ENCODE measurements at regions not wholly inside any gene's neighbourhood (a gene's known extent, or its start where the extent isn't known, plus 50 kb on each side); places are given as distances from the start of the nearest gene placed in this dataset.

- Histone ChIP-seq H3K9me3 (ENCODE audit: low read length) (0 out of 2 replicates have a peak, but pooled peaks cover 6% of the 10 kb centered on the region), H3K36me3 (ENCODE audit: insufficient read depth, low read length) (no peaks in the 10 kb centered on the region), H3K4me3 (ENCODE audit: low read depth, low read length, poor library complexity, severe bottlenecking) (no peak overlapping the region), H3K9me2 (ENCODE audit: insufficient read depth, low read length) (0 out of 2 replicates have a peak, but pooled peaks cover 3% of the 10 kb centered on the region), H3K79me2 (ENCODE audit: insufficient read depth, low read depth, low read length) (no peaks in the 10 kb centered on the region), H3K4me1 (ENCODE audit: insufficient read depth, low read length, poor library complexity, severe bottlenecking) (no peaks in the 10 kb centered on the region), H3K27ac (ENCODE audit: low read depth, low read length, poor library complexity, severe bottlenecking) (no peak overlapping the region), H4K20me1 (ENCODE audit: insufficient read depth, low read length) (no peaks in the 10 kb centered on the region), H2AFZ (ENCODE audit: low read length) (no peak overlapping the region), H3K4me2 (ENCODE audit: low read length) (no peak overlapping the region)
- TF ChIP-seq, protein P1, sequence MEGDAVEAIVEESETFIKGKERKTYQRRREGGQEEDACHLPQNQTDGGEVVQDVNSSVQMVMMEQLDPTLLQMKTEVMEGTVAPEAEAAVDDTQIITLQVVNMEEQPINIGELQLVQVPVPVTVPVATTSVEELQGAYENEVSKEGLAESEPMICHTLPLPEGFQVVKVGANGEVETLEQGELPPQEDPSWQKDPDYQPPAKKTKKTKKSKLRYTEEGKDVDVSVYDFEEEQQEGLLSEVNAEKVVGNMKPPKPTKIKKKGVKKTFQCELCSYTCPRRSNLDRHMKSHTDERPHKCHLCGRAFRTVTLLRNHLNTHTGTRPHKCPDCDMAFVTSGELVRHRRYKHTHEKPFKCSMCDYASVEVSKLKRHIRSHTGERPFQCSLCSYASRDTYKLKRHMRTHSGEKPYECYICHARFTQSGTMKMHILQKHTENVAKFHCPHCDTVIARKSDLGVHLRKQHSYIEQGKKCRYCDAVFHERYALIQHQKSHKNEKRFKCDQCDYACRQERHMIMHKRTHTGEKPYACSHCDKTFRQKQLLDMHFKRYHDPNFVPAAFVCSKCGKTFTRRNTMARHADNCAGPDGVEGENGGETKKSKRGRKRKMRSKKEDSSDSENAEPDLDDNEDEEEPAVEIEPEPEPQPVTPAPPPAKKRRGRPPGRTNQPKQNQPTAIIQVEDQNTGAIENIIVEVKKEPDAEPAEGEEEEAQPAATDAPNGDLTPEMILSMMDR (conservative IDR thresholded peaks at IDR 0.05; ENCODE audit: low read length): no peak
- TF ChIP-seq EZH2phosphoT487 (IDR thresholded peaks at IDR 0.05; ENCODE audit: borderline replicate concordance, low read depth, low read length): no peak
- ChIA-PET CTCF (ENCODE audit: unreplicated experiment) (no interaction called here), POLR2A (no interaction called here)
- BruUV-seq (replicated peaks): no TSS peak
- no peak for DNase-seq (ENCODE audit: low spot score)
- intact Hi-C loops (cut with micrococcal nuclease; ENCODE audit: unreplicated experiment): no loop called here
These were observed 84.8 kb downstream of the OAT start for GRCh38 chr10:124333931-124334330.

GRCh38 chr10:124332426-124332825 is 86.3 kb downstream of the OAT start:
- Histone ChIP-seq H3K9me2 (ENCODE audit: insufficient read depth, low read length) (0 out of 2 replicates have a peak, but pooled peaks cover 3% of the 10 kb centered on the region), H3K9me3 (ENCODE audit: low read length) (0 out of 2 replicates have a peak, but pooled peaks cover 6% of the 10 kb centered on the region), H4K20me1 (ENCODE audit: insufficient read depth, low read length) (no peaks in the 10 kb centered on the region), H3K4me3 (ENCODE audit: low read depth, low read length, poor library complexity, severe bottlenecking) (no peak overlapping the region), H3K27ac (ENCODE audit: low read depth, low read length, poor library complexity, severe bottlenecking) (no peak overlapping the region), H3K4me1 (ENCODE audit: insufficient read depth, low read length, poor library complexity, severe bottlenecking) (no peaks in the 10 kb centered on the region), H2AFZ (ENCODE audit: low read length) (no peak overlapping the region), H3K36me3 (ENCODE audit: insufficient read depth, low read length) (no peaks in the 10 kb centered on the region), H3K79me2 (ENCODE audit: insufficient read depth, low read depth, low read length) (no peaks in the 10 kb centered on the region), H3K4me2 (ENCODE audit: low read length) (no peak overlapping the region)
- ChIA-PET POLR2A (no interaction called here), CTCF (ENCODE audit: unreplicated experiment) (no interaction called here)
- no peak for DNase-seq (ENCODE audit: low spot score)
- TF ChIP-seq, protein P1 (conservative IDR thresholded peaks at IDR 0.05; ENCODE audit: low read length): no peak
- no peak for TF ChIP-seq EZH2phosphoT487 (IDR thresholded peaks at IDR 0.05; ENCODE audit: borderline replicate concordance, low read depth, low read length)
- BruUV-seq (replicated peaks): no TSS peak
- intact Hi-C loops (cut with micrococcal nuclease; ENCODE audit: unreplicated experiment): no loop called here

DNA sequence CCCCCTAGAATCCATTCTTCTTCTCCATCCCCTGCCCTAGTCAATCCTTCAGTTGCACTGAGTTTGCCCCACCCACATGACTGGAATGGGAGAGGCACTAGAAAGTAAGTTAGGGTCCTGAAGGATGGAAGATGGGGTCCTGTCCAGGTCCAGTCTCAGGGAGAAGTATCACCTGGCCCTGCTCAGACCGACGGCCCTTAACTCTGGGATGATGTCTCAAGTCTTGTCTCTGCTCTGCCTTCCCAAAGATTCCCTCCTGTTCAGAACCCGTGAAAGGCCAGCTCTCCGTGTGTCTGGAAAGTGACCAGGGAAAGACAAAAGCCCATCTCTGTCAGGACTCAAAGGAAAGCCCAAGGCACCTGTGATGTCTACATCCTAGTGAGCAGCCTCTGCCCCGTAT is 88.8 kb downstream of the OAT start:
- H3K9me3 ChIP-seq (ENCODE audit: low read length): 0 out of 2 replicates have a peak, but pooled peaks cover 6% of the 10 kb centered on the region
- no peak overlapping the region for H3K4me3 ChIP-seq (ENCODE audit: low read depth, low read length, poor library complexity, severe bottlenecking)
- H2AFZ ChIP-seq (ENCODE audit: low read length): no peak overlapping the region
- no peak for DNase-seq (ENCODE audit: low spot score)
- BruUV-seq (replicated peaks): no TSS peak
- intact Hi-C loops (cut with micrococcal nuclease; ENCODE audit: unreplicated experiment): no loop called here
- no peak overlapping the region for H3K27ac ChIP-seq (ENCODE audit: low read depth, low read length, poor library complexity, severe bottlenecking)
- no peak overlapping the region for H3K4me2 ChIP-seq (ENCODE audit: low read length)
- TF ChIP-seq, protein P1 (conservative IDR thresholded peaks at IDR 0.05; ENCODE audit: low read length): no peak
- no peak for TF ChIP-seq EZH2phosphoT487 (IDR thresholded peaks at IDR 0.05; ENCODE audit: borderline replicate concordance, low read depth, low read length)
- ChIA-PET CTCF (ENCODE audit: unreplicated experiment) (no interaction called here), POLR2A (interaction anchor here (1.6 kb wide), 1 partner anchor 28 kb away, joined by 4 read pairs; no protein-coding TSS in a partner anchor)
- H3K79me2 ChIP-seq (ENCODE audit: insufficient read depth, low read depth, low read length): no peaks in the 10 kb centered on the region
- H3K36me3 ChIP-seq (ENCODE audit: insufficient read depth, low read length): no peaks in the 10 kb centered on the region
- H4K20me1 ChIP-seq (ENCODE audit: insufficient read depth, low read length): no peaks in the 10 kb centered on the region
- H3K9me2 ChIP-seq (ENCODE audit: insufficient read depth, low read length): 0 out of 2 replicates have a peak, but pooled peaks cover 3% of the 10 kb centered on the region
- H3K4me1 ChIP-seq (ENCODE audit: insufficient read depth, low read length, poor library complexity, severe bottlenecking): no peaks in the 10 kb centered on the region
